ENCODE measurements at regions not wholly inside any gene's neighbourhood (a gene's known extent, or its start where the extent isn't known, plus 50 kb on each side); places are given as distances from the start of the nearest gene placed in this dataset.

GRCh38 chr1:221416142-221416541 is 325.7 kb downstream of the DUSP10 start:
- no peak for TF ChIP-seq CTCF (IDR thresholded peaks at IDR 0.05; ENCODE audit: low read length)
- no peak for TF ChIP-seq EZH2 (IDR thresholded peaks at IDR 0.05; ENCODE audit: borderline replicate concordance, low read length)
